ENCODE measurements at regions not wholly inside any gene's neighbourhood (a gene's known extent, or its start where the extent isn't known, plus 50 kb on each side); places are given as distances from the start of the nearest gene placed in this dataset.
"Not testable (repeated sequence)": the region's sequence is repeated elsewhere in the genome, so short reads cannot be mapped to it uniquely, and the experiment has no call there.

DNA sequence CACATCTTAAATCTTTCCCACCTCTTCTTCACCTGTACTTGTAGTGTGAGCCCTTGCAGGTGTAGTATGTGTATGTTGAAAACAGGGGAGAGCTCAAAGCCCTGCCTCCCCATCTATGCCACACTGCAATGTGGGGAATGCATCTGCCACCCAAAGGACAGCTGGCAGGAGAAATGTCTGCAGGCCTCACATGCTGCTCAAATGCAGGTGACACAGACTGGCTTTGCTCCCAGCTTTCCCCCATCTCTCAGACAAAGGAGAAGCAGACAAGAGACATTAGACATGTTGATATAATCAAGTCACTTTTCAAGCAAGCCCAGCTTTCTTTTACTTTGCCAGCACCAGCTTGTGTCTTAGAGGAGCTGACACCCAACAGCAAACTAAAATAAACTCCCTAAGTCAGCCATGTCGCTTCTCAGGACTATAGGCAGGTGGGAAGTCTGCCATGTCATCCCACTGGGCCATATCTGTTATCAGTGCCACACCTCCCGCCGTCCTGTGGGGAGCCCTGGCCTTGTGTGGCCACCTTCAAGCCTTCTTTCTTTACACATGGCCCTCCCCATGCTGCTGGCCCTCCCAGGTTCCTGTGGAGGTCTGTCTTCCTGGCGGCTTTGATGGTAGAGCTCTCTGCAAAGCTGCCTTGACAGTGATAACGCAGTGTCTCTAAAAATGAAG is 102.1 kb downstream of the CXCL12 start:
- no peak for DNase-seq (ENCODE audit: extremely low read depth, low read depth)
- TF ChIP-seq, protein P1, sequence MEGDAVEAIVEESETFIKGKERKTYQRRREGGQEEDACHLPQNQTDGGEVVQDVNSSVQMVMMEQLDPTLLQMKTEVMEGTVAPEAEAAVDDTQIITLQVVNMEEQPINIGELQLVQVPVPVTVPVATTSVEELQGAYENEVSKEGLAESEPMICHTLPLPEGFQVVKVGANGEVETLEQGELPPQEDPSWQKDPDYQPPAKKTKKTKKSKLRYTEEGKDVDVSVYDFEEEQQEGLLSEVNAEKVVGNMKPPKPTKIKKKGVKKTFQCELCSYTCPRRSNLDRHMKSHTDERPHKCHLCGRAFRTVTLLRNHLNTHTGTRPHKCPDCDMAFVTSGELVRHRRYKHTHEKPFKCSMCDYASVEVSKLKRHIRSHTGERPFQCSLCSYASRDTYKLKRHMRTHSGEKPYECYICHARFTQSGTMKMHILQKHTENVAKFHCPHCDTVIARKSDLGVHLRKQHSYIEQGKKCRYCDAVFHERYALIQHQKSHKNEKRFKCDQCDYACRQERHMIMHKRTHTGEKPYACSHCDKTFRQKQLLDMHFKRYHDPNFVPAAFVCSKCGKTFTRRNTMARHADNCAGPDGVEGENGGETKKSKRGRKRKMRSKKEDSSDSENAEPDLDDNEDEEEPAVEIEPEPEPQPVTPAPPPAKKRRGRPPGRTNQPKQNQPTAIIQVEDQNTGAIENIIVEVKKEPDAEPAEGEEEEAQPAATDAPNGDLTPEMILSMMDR (IDR thresholded peaks at IDR 0.05; ENCODE audit: low read depth, low read length): no peak

DNA sequence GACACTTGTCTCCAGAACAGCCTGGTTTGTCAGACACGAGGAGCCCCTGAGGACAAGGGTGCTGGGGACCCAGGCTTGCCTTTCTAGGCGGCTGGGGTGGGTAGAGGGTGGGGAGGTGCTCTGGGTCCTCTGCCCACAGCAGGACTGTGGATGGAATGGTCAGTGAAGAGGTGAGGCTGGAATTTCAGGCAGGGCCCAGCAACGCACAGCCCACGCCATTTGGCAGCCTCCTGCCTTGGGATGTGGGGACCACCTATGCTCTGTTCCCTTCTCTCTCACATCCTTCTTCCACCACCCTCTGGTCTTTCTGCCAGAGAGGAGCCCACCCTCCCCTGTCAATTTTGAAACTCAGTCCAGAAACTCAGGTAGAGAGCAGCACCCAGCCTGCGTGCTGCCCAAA is 103.2 kb downstream of the CXCL12 start:
- TF ChIP-seq, protein P1 (IDR thresholded peaks at IDR 0.05; ENCODE audit: low read depth, low read length): no peak
- DNase-seq (ENCODE audit: extremely low read depth, low read depth): no peak

DNA sequence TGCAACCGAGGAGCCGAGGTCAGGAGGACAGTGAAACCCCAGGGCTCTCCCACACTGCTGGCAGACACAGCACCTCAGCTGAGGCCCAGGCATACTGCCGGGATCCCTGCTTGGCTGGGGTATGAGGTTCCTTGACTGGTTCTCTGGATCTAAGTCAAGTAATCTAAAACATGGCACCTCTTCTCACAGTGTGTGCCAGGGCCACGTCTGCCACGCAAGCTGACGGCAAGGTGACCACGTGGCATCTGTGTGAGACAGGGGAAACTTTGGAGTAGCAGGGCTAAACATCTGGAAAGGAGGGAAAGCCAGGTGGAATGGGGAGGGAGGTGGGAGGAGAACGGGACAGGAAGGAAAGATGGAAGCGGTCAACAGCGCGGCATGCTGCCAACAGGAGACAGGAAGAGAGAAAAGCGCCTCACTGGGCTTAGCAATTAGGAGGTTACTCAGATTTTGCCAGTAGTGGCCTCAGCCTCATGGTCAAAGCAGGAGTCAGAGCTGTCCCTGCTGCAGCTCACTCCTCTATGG is 103.7 kb downstream of the CXCL12 start:
- DNase-seq (ENCODE audit: extremely low read depth, low read depth): no peak
- TF ChIP-seq, protein P1 (IDR thresholded peaks at IDR 0.05; ENCODE audit: low read depth, low read length): no peak

DNA sequence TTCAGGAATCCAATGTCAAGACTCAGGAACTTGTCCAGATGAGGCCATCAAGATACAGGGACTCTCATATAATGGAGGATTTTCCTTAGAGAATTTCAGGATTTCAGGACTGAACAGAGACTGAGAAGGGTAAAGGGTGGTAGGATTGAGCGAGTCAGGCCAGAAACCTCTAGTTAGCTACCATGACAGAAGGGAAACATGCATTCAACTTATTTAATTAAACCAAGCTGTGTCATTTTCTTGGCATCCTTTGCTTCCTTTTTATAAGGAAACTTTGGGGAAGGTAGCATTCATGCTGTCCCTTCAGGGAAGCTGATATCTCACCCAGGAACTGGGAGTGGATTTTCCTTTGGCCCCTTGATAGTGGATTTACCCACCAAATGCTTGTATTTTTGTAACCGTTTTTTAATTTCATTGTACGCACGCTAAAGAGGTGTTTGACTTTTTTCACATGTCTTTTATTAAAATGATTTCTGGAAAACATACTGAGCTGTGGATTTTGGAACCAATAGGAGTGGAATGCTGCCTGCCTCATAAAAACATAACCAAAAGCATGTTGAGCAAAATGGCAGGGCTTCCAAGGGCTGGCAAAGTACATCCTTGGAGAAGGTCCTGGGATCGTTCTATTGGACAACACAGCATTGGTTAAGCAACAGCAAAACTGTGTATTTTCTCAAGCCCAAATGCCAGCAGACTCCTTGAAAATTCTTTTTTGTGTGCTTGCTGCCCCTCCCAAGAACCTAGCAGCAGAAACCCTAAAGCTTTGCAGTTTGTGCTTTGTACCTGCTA is 104.5 kb downstream of the CXCL12 start:
- no peak for DNase-seq (ENCODE audit: extremely low read depth, low read depth)
- TF ChIP-seq, protein P1 (IDR thresholded peaks at IDR 0.05; ENCODE audit: low read depth, low read length): no peak

DNA sequence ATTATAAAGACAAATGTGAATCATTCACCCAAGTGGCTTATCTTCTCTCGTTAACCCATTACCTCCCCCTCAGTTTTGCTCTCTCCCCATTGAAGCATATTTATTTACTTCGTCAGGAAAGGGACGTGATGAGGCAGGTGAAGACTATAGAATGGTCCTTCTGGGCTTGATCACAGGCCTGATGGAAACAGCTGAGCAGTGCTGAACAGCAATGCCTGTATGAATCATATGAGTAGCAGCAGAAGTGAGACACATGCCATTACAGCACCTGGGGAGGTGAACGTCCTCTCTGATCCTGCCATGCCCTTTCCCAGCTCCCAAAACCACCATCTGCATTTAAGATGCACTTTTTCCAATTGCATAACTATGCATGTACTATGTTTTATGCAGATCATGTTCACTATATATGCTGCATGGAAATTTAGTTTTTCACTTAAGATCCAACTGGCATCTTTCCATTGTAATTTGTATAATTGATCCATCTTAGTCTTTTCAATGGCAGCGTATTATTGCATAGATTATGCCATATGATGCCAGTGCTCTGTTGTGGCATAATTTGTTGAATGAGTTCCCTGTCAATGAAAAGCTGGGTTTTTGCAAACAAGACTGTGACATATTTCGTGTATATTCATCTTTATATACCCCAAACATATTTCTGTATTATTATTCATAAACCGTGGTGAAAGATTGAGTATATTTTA is 105.3 kb downstream of the CXCL12 start:
- DNase-seq (ENCODE audit: extremely low read depth, low read depth): no peak
- TF ChIP-seq, protein P1 (IDR thresholded peaks at IDR 0.05; ENCODE audit: low read depth, low read length): no peak

DNA sequence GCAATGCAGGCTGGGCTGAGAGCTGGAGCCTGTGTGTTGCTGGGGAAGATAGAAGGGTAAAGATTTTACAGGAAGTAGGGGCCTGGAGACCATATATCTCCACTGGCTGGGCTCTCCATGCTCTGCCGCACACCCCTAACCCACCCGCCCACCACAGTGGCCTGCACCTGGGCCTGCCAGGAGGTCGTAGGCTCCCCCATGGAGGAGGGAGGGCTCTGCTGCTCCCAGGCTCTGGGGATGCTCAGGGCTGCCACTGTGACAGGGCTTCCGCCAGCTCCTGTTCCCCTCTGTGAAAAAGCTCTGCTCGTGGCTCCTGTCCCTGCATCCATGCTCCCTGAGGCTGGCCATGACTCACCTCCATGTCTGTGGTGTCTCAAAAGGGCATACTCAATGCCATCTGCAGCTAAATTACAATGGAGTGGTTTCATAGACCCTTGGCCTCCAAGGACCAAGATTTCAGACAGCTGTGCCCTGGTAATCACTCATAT is 106.0 kb downstream of the CXCL12 start:
- no peak for DNase-seq (ENCODE audit: extremely low read depth, low read depth)
- TF ChIP-seq, protein P1 (IDR thresholded peaks at IDR 0.05; ENCODE audit: low read depth, low read length): no peak

DNA sequence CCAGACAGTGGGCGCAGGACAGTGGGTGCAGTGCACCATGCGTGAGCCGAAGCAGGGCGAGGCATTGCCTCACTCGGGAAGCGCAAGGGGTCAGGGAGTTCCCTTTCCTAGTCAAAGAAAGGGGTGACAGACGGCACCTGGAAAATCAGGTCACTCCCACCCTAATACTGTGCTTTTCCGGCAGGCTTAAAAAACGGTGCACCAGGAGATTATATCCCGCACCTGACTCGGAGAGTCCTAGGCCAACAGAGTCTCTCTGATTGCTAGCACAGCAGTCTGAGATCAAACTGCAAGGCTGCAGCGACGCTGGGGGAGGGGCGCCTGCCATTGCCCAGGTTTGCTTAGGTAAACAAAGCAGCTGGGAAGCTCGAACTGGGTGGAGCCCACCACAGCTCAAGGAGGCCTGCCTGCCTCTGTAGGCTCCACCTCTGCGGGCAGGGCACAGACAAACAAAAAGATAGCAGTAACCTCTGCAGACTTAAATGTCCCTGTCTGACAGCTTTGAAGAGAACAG is 116.4 kb downstream of the CXCL12 start:
- not testable (repeated sequence) for DNase-seq (ENCODE audit: extremely low read depth, low read depth)
